NCI-H446 (cell line): ENCODE measurements at regions not wholly inside any gene's neighbourhood (a gene's known extent, or its start where the extent isn't known, plus 50 kb on each side); places are given as distances from the start of the nearest gene placed in this dataset.
A peak's percentile ranks its signal among the peaks of the same experiment; 100 is the strongest.

Experiments used
- DNase-seq, 2 experiments: peaks; one replicate each; lab custom pipeline; 2025; lab: John Stamatoyannopoulos, UW

- DNase-seq, result no peak
These were observed 328.8 kb downstream of the PRELID2 start for GRCh38 chr5:145506185-145506850.

- DNase-seq, result no peak
These were observed 332.2 kb downstream of the PRELID2 start for GRCh38 chr5:145502906-145503305.

GRCh38 chr5:145500710-145501109, 334.4 kb downstream of the PRELID2 start:
- DNase-seq, result no peak

GRCh38 chr5:145499483-145499882, 335.7 kb downstream of the PRELID2 start:
- no peak for DNase-seq

- DNase-seq, result no peak
These were observed 338.1 kb downstream of the PRELID2 start for GRCh38 chr5:145497052-145497451.

GRCh38 chr5:145495741-145496140, 339.4 kb downstream of the PRELID2 start:
- no peak for DNase-seq

GRCh38 chr5:145495196-145495595, 339.9 kb downstream of the PRELID2 start:
- no peak for DNase-seq

GRCh38 chr5:145493435-145493834, 341.7 kb downstream of the PRELID2 start:
- DNase-seq, result no peak

- no peak for DNase-seq
These were observed 345.6 kb downstream of the PRELID2 start for GRCh38 chr5:145489516-145489915.

- DNase-seq, result no peak
These were observed 351.0 kb downstream of the PRELID2 start for GRCh38 chr5:145484158-145484557.

GRCh38 chr5:145483212-145483611, 351.9 kb downstream of the PRELID2 start:
- DNase-seq, result no peak

GRCh38 chr5:145479857-145480256, 355.3 kb downstream of the PRELID2 start:
- no peak for DNase-seq

- DNase-seq, result no peak
These were observed 355.9 kb downstream of the PRELID2 start for GRCh38 chr5:145479271-145479670.

- DNase-seq, result no peak
These were observed 356.5 kb downstream of the PRELID2 start for GRCh38 chr5:145478651-145479050.

GRCh38 chr5:145473042-145473642, 362.0 kb downstream of the PRELID2 start:
- no peak for DNase-seq

GRCh38 chr5:145471831-145472612, 363.1 kb downstream of the PRELID2 start:
- DNase-seq, result peak in 1 of 2 experiments; percentile 28

GRCh38 chr5:145471026-145471425, 364.1 kb downstream of the PRELID2 start:
- DNase-seq, result no peak

GRCh38 chr5:145470396-145470979, 364.7 kb downstream of the PRELID2 start:
- no peak for DNase-seq

- DNase-seq, result no peak
These were observed 367.7 kb downstream of the PRELID2 start for GRCh38 chr5:145467446-145467845.

GRCh38 chr5:145466533-145466932, 368.6 kb downstream of the PRELID2 start:
- DNase-seq, result no peak

GRCh38 chr5:145465474-145466263, 369.5 kb downstream of the PRELID2 start:
- DNase-seq, result no peak

GRCh38 chr5:145464171-145464570, 371.0 kb downstream of the PRELID2 start:
- DNase-seq, result no peak
